ENCODE measurements at regions not wholly inside any gene's neighbourhood (a gene's known extent, or its start where the extent isn't known, plus 50 kb on each side); places are given as distances from the start of the nearest gene placed in this dataset.

- Mint-ChIP-seq H3K4me1 (peaks cover 19% of the 10 kb centered on the region), H3K27me3 (ENCODE audit: low read depth, poor library complexity) (peaks cover 28% of the 10 kb centered on the region), H3K36me3 (ENCODE audit: low read depth) (no peaks in the 10 kb centered on the region), H3K4me3 (no peak overlapping the region), H3K9me3 (peaks cover 15% of the 10 kb centered on the region), H3K27ac (no peak overlapping the region)
- TF ChIP-seq CTCF (IDR thresholded peaks at IDR 0.05), result no peak
- DNase-seq, result no peak
These were observed 209.0 kb upstream of the IRX1 start for GRCh38 chr5:3386637-3387036.

- Mint-ChIP-seq H3K27ac (no peak overlapping the region), H3K4me3 (no peak overlapping the region), H3K27me3 (ENCODE audit: low read depth, poor library complexity) (peaks cover 28% of the 10 kb centered on the region), H3K9me3 (peaks cover 15% of the 10 kb centered on the region), H3K36me3 (ENCODE audit: low read depth) (no peaks in the 10 kb centered on the region), H3K4me1 (peaks cover 19% of the 10 kb centered on the region)
- DNase-seq, result no peak
- TF ChIP-seq CTCF (IDR thresholded peaks at IDR 0.05), result no peak
These were observed 209.6 kb upstream of the IRX1 start for GRCh38 chr5:3385991-3386519.

- Mint-ChIP-seq H3K4me3 (no peak overlapping the region), H3K27ac (no peak overlapping the region), H3K4me1 (peaks cover 19% of the 10 kb centered on the region), H3K9me3 (peaks cover 15% of the 10 kb centered on the region), H3K27me3 (ENCODE audit: low read depth, poor library complexity) (peaks cover 28% of the 10 kb centered on the region), H3K36me3 (ENCODE audit: low read depth) (no peaks in the 10 kb centered on the region)
- TF ChIP-seq CTCF (IDR thresholded peaks at IDR 0.05), result no peak
- no peak for DNase-seq
These were observed 211.1 kb upstream of the IRX1 start for GRCh38 chr5:3384531-3384930.

- H3K9me3 Mint-ChIP-seq, result peaks cover 15% of the 10 kb centered on the region
- TF ChIP-seq CTCF (IDR thresholded peaks at IDR 0.05), result no peak
These were observed 212.8 kb upstream of the IRX1 start for GRCh38 chr5:3382782-3383181.

GRCh38 chr5:3382151-3382550, 213.5 kb upstream of the IRX1 start:
- Mint-ChIP-seq H3K27ac (no peak overlapping the region), H3K36me3 (ENCODE audit: low read depth) (no peaks in the 10 kb centered on the region), H3K27me3 (ENCODE audit: low read depth, poor library complexity) (peaks cover 24% of the 10 kb centered on the region), H3K9me3 (peaks cover 15% of the 10 kb centered on the region), H3K4me1 (peaks cover 19% of the 10 kb centered on the region), H3K4me3 (no peak overlapping the region)
- no peak for DNase-seq
- TF ChIP-seq CTCF (IDR thresholded peaks at IDR 0.05), result no peak

More at GRCh38 chr5:3382782-3383181, 212.8 kb upstream of the IRX1 start:
- Mint-ChIP-seq H3K36me3 (ENCODE audit: low read depth) (no peaks in the 10 kb centered on the region), H3K4me1 (peaks cover 19% of the 10 kb centered on the region), H3K27ac (no peak overlapping the region), H3K4me3 (no peak overlapping the region), H3K27me3 (ENCODE audit: low read depth, poor library complexity) (peaks cover 21% of the 10 kb centered on the region)
- DNase-seq, result no peak

GRCh38 chr5:3381206-3381825, 214.3 kb upstream of the IRX1 start:
- H3K9me3 Mint-ChIP-seq, result peaks cover 15% of the 10 kb centered on the region
- peaks cover 15% of the 10 kb centered on the region for H3K4me1 Mint-ChIP-seq
- no peak for DNase-seq
- H3K27me3 Mint-ChIP-seq (ENCODE audit: low read depth, poor library complexity), result peaks cover 27% of the 10 kb centered on the region
- H3K4me3 Mint-ChIP-seq, result no peak overlapping the region
- no peaks in the 10 kb centered on the region for H3K36me3 Mint-ChIP-seq (ENCODE audit: low read depth)
- no peak for TF ChIP-seq CTCF (IDR thresholded peaks at IDR 0.05)
- no peak overlapping the region for H3K27ac Mint-ChIP-seq
